Sciatic nerve (tissue), 2 donors: ENCODE measurements at regions not wholly inside any gene's neighbourhood (a gene's known extent, or its start where the extent isn't known, plus 50 kb on each side); places are given as distances from the start of the nearest gene placed in this dataset.
"Not testable (repeated sequence)": the region's sequence is repeated elsewhere in the genome, so short reads cannot be mapped to it uniquely, and the experiment has no call there.

ENCODE experiments used
- ATAC-seq: fragments of 200-7000 bp; cut with Tn5 transposase; one replicate; pipeline ENCODE4 v1.9.1; 2020; ENCODE audit warnings: mild to moderate bottlenecking, moderate library complexity
- DNase-seq: peaks from one replicate; pipeline ENCODE4 v3.0.0-alpha.2; 2020; ENCODE audit warnings: low spot score
- intact Hi-C: fragments of 100-400 bp; cut with DNase I; formaldehyde crosslinking; loops from one replicate; pipeline ENCODE4 v1.14.2; 2022
- donor health status: DM: no; HTN: no; CAD: no.
- donor health status: DM: no; HTN: no; CAD: no.

GRCh38 chr5:104316676-104317075 is 754.1 kb upstream of the NUDT12 start:
- DNase-seq, ATAC-seq, intact Hi-C loops: not testable (repeated sequence)

- intact Hi-C loops: no loop called here
- no peak for DNase-seq
- no peak for ATAC-seq
Measured at GRCh38 chr5:104312481-104312880, 749.9 kb upstream of the NUDT12 start.

GRCh38 chr5:104305602-104306001 is 743.0 kb upstream of the NUDT12 start:
- intact Hi-C loops: no loop called here
- no peak for DNase-seq
- no peak for ATAC-seq

- DNase-seq (no peak), ATAC-seq (no peak)
- intact Hi-C loops: no loop called here
Measured at GRCh38 chr5:104299998-104300706, 737.6 kb upstream of the NUDT12 start.

- ATAC-seq: no peak
- intact Hi-C loops: no loop called here
- no peak for DNase-seq
Measured at GRCh38 chr5:104298518-104298917, 735.9 kb upstream of the NUDT12 start.

GRCh38 chr5:104297076-104297475 is 734.5 kb upstream of the NUDT12 start:
- DNase-seq (no peak), ATAC-seq (no peak)
- intact Hi-C loops: no loop called here

GRCh38 chr5:104295991-104296390 is 733.4 kb upstream of the NUDT12 start:
- intact Hi-C loops: no loop called here
- ATAC-seq (no peak), DNase-seq (no peak)

- no peak for ATAC-seq
- intact Hi-C loops: no loop called here
- DNase-seq: no peak
Measured at GRCh38 chr5:104283136-104283535, 720.5 kb upstream of the NUDT12 start.

GRCh38 chr5:104273725-104274124 is 711.1 kb upstream of the NUDT12 start:
- ATAC-seq (no peak), DNase-seq (no peak)
- intact Hi-C loops: no loop called here

GRCh38 chr5:104267320-104268015 is 704.9 kb upstream of the NUDT12 start:
- no peak for ATAC-seq
- no peak for DNase-seq
- intact Hi-C loops: no loop called here

GRCh38 chr5:104266161-104266560 is 703.6 kb upstream of the NUDT12 start:
- intact Hi-C loops: no loop called here
- no peak for DNase-seq
- no peak for ATAC-seq

- intact Hi-C loops: no loop called here
- ATAC-seq (no peak), DNase-seq (no peak)
Measured at GRCh38 chr5:104265531-104266140, 703.0 kb upstream of the NUDT12 start.

- ATAC-seq: no peak
- intact Hi-C loops: no loop called here
Measured at GRCh38 chr5:104247260-104247659, 684.7 kb upstream of the NUDT12 start.

GRCh38 chr5:104241046-104241445 is 678.5 kb upstream of the NUDT12 start:
- ATAC-seq (peak; percentile 36), DNase-seq (no peak)
- intact Hi-C loops: no loop called here

More at GRCh38 chr5:104247260-104247659, 684.7 kb upstream of the NUDT12 start:
- no peak for DNase-seq

- DNase-seq (no peak), ATAC-seq (no peak)
- intact Hi-C loops: no loop called here
Measured at GRCh38 chr5:104237586-104237985, 675.0 kb upstream of the NUDT12 start.

GRCh38 chr5:104223885-104224773 is 661.5 kb upstream of the NUDT12 start:
- DNase-seq (no peak), ATAC-seq (peak; percentile 20)
- intact Hi-C loops: no loop called here

GRCh38 chr5:104218200-104218599 is 655.6 kb upstream of the NUDT12 start:
- ATAC-seq: no peak
- intact Hi-C loops: no loop called here

GRCh38 chr5:104213216-104213615 is 650.6 kb upstream of the NUDT12 start:
- DNase-seq (no peak), ATAC-seq (no peak)
- intact Hi-C loops: no loop called here

More at GRCh38 chr5:104218200-104218599, 655.6 kb upstream of the NUDT12 start:
- no peak for DNase-seq

- ATAC-seq: no peak
- DNase-seq: no peak
- intact Hi-C loops: no loop called here
Measured at GRCh38 chr5:104199771-104200170, 637.2 kb upstream of the NUDT12 start.
